Posterior vena cava (tissue), 2 donors: ENCODE measurements at regions not wholly inside any gene's neighbourhood (a gene's known extent, or its start where the extent isn't known, plus 50 kb on each side); places are given as distances from the start of the nearest gene placed in this dataset.
"Not testable (repeated sequence)": the region's sequence is repeated elsewhere in the genome, so short reads cannot be mapped to it uniquely, and the experiment has no call there.

Experiments
- DNase-seq: peaks from one replicate; pipeline ENCODE4 v3.0.0-alpha.2; 2020; ENCODE audit warnings: low spot score
- intact Hi-C, 2 donors: fragments of 100-400 bp; cut with DNase I; formaldehyde crosslinking; loops; one replicate each; pipeline versions ENCODE4 v1.14.1 to v1.14.2; 2022 to 2023
- donor health status: DM: yes; HTN: yes; CAD: no.
- donor health status: DM: yes; HTN: yes; CAD: no.

DNA sequence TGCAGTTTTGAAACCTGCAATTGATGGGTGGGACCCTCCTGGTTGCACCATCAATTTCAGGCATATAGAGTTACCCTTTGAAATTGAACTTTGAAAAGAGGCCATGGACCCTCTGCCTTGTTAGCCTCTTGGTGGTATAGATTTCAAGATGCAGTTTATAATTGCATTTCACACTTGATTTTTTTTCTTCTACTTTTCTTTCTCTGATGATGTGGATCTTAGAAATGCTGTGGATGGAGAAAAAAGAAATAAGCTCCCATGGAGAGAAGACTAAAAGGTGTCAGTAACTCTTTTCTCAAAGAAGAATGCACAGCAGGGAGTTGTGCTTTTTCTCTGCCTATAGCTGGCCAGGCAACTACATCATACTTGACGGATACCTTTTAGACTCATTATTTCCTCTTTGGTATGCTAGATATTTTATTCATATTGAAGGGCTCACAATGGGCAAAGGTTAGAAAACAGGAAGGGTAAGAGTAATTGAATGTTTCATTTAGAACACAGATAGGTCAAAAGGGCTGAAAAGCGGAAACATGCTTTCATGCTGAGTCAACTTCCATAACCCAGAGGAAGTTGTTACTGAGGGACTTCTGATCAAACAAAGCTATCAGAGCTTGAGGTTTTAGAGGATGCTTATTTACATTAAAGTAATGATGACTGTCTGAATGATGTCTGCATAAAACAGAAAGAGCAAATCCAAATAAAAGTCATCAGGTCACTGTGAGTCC is 773.2 kb upstream of the LRRN3 start:
- DNase-seq, result no peak
- intact Hi-C loops, result no loop called here

DNA sequence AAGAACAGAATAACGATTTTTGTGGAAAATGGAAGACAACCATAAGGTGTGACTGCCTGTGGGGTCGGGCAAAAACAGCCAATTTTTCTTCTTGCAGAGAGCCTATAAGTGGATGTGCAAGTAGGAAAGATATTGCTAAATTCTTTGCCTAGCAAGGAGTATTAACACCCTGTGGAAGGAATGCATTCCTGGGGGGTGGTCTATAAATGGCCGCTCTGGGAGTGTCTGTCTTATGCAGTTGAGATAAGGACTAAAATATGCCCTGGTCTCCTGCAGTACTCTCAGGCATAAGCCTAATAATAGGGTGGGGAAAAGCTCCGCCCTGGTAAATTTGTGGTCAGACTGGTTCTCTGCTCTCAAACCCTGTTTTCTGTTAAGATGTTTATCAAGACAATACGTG is 770.6 kb upstream of the LRRN3 start:
- DNase-seq, intact Hi-C loops: not testable (repeated sequence)

DNA sequence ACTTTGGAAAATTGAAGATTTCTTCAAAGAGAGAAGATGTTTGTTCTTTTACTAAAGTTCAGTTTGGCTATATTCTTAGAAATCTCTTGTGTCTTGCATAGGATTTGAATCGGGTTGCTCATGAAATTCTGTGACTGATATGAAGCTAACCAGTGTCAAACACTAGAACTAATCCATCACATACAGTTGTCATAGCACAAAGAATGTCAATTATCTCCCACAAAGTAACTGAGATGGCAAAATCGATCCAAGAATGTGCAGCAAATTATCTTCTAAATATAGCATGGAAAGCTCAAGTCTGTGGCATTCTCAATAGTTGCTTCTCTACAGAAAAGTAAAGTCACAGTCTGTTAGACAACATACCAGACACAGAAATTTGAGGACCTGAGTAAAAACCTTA is 768.1 kb upstream of the LRRN3 start:
- DNase-seq, result no peak

DNA sequence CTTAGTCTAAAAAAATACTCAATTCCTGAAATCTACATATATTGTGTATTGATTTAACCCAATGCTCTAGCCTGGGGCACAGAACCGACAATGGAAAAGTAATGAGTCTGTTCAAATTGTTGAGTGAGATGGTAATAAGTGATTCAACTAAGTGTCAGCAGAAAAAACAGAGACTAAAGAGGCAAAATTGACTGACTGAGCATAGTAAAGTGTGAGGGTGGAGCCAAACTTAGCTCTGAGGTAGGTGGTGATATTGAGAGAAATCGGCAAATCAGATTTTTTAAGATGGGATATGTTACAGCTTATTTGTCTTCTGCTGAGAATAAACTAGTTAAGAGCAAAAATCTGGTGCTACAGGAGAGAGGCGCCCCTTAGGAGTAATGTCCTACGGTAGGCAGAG is 764.0 kb upstream of the LRRN3 start:
- intact Hi-C loops, result no loop called here
- DNase-seq, result no peak

More for the DNA sequence above, 768.1 kb upstream of the LRRN3 start:
- intact Hi-C loops, result no loop called here

DNA sequence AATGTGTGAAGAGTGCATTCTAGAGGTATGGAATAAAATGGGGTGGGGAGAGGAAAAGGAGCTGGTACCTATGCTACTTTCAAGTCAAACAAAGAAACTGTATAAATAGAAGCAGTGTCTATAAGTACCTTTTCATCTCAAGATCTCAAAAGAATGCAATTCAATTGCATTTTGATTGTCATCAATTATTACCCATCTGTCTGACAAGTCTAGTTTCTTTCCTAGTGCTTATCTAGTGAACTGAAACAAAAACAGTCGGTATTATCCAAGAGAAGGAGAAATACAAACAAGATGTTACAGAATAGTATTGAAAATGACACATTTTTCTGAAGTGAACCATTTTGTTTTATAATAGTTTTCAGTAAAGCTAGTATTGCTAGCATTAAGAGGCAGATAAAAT is 754.5 kb upstream of the LRRN3 start:
- no peak for DNase-seq
- intact Hi-C loops, result loop anchor here in 1 of 2 donors (5.0 kb wide), 1 partner anchor 249 kb away; no protein-coding TSS in a partner anchor

DNA sequence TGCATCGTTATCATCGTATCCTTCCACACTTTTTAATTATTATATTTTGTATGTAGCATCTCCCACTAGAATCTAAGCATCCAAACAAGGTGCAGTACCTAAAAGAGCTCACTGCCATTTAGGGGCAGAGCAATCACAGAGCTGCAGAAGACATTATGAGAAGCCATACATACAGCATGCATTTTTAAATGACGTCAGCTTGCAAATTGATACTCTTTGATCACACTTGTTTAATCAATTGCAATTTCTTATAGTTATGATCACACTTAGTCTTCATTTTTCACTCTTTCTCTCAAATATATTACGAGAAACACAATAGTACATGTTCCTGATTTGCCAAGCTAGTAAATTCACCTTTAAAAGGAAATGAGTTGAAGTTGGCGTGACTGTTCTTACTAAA is 753.3 kb upstream of the LRRN3 start:
- intact Hi-C loops, result loop anchor here in 1 of 2 donors (2.0 to 5.0 kb wide), 2 partner anchors 25 to 250 kb away; no protein-coding TSS in a partner anchor
- DNase-seq, result no peak

DNA sequence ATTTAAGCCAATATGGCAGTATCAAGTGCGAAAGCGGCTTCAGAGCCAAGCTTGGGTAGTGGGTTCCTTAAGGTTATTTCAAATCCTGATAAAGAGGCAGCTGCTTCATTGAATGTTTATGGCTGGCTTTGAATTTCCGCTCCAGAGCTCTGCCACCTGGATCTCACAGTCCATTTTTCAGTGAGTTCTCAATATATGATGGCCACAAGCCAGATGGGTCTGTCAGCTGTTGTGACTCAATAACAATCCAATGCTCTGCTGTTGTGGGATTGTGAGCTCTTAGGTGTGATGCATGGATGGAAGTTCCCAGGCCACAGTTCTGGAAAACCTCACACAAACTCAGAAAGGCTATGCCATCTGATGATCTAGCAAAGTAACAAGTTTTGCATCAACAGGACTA is 743.8 kb upstream of the LRRN3 start:
- intact Hi-C loops, result no loop called here

DNA sequence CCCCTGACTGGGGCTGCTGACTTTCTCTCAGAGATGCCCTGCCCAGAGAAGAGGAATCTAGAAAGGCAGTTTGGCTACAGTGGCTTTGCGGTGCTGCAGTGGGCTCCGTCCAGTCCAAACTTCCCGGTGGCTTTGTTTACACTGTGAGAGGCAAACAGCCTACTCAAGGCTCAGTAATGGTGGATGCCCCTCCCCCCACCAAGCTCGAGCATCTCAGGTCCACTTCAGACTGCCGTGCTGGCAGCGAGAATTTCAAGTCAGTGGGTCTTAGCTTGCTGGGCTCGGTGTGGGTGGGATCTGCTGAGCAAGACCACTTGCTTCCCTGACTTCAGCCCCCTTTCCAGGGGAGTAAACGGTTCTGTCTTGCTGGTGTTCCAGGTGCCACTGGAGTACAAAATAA is 734.5 kb upstream of the LRRN3 start:
- DNase-seq, result no peak
- intact Hi-C loops, result no loop called here

More for the DNA sequence above, 743.8 kb upstream of the LRRN3 start:
- no peak for DNase-seq

DNA sequence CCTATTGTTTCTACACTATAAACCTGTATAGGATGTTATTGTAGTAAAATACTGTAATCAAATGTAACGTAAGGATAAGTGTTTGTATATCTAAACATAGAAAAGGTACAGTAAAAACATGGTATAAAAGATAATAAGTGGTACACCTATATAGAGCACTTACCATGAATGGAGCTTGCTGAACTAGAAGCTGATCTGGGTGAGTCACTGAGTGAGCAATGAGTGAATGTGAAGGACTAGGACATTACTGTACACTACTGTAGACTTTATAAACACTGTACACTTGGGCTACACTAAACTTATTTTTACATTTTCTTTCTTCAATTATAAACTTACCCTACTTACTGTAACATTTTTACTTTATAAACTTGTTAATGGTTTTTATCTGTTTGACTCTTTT is 732.9 kb upstream of the LRRN3 start:
- DNase-seq, result no peak
- intact Hi-C loops, result no loop called here

DNA sequence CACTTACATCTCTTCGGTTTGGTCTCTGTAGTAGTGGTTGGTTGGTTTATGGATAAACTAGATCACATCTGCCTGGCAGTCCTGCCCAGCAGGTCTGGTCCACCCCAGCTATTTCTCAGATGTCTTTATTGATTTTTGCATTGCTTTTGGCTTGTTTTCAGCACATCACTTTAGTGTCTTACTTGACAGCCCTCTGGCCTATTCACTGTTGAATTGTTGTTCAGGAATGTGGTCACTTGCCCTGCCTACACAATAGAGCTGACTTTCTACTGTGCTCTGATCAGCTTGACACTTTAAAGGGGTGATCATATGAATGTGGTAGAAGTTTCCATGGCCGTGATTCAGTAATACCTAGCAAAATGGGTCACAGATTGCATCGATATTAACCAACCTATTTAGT is 719.2 kb upstream of the LRRN3 start:
- no peak for DNase-seq
- intact Hi-C loops, result no loop called here

DNA sequence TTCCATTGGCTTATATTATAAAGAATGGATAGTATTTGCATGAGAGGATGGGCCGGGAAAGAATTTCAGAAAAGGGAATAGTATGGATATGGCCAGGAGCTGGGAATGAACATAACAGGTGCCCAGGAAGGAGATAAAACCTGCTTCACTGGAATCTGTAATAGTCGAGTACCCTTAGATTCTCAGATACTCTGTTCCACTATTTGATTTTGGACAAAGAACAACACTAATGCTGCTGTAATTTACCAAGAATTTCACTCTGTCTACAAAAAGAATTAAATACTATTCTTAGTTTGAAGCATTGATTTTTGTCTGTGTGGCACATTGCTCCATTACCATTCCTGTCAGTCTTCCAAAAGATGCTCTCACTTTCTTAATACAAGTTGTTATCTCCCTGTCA is 718.2 kb upstream of the LRRN3 start:
- intact Hi-C loops, result no loop called here
- DNase-seq, result no peak

DNA sequence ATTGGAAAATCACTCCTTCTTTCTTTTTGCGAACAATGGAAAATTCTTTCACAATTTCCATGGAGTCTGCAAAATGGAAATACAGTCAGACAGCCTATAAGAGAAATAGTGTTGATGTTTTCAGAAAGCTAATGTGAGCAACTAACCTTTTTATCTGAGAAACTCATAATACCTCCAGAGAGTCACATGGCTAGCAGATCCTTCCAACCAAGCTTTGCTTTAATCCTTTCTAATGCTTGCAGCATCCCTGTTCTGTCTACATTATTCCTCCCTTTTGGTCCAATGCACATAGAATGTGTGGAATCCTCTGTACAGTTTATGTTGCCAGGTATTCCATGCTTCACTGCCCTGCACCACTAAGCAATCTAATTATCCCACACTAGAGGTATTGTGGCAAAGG is 717.5 kb upstream of the LRRN3 start:
- DNase-seq, result no peak
- intact Hi-C loops, result no loop called here

DNA sequence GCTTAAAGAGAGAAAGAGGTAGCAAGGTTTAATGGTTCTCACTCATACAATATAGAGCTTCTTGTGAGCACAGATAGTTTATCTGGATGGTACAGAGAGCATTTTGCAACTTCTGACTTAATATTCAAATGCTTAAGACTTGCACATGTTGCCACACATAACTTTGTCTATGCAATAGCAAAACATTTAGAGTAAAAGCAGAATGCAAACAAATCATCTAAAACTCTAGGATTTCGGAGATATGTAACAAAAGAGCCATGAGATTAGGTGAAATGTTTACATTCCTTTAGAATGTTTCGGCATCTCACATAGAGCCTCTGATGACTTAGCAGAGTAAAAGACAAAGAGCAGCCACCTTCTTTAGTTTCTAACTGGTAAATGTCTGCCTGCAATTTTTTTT is 717.1 kb upstream of the LRRN3 start:
- intact Hi-C loops, result no loop called here
- no peak for DNase-seq

DNA sequence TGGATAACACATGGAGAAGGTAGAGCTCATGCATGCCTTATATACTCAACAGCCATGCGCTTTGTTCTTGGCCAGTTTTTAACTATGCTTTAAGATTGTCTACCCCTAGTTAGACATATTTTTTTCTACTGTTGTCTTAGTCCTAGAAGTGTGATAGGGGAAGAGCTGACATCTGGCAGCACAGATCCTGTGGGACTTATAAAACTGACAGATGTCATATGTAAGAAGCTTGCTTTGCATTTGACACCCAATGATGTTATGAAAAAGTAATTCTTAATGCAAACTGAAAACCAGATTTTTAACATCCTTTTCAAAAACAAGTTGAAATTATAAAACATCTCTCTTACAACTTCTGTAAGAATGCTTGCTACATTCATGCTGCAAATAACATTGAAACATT is 715.9 kb upstream of the LRRN3 start:
- DNase-seq, result no peak
- intact Hi-C loops, result no loop called here

DNA sequence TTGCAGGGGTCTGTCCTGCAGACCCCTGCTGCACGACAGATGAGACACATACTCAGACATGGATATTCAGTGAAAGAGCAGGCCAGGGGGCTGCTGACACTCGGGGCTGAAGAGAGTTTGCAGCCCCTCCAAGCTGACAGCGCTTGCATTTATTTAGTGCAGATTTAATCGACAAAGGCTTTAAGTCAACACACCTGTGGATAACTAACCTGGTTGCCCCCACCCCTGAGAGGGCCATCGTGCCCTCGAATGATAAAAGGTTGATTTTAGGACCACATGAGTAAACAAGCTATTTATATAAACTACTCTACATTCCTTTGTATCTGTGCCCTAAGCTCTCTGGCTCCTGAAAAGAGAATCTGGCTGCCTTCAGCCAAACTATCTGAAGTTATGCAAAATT is 708.2 kb upstream of the LRRN3 start:
- intact Hi-C loops, result no loop called here
- DNase-seq, result no peak

DNA sequence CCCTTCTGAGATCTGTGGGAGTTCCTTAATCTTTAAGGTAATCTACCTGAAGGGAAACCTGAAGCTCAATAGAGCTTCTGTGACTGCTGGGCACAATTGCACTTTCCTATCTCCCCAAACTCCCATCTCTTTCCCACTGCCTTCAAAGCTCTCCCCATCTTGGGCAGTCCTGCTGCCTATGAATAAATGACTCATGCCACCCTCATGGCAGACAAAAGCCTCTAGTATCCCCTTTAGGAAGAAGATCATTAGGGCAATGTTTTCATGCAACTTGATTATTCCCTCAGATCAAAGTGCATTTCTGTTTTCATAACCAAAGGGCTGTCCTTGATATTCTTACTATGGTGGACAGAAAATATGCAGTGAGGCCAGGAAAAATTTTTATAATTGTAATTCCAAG is 704.9 kb upstream of the LRRN3 start:
- DNase-seq, result no peak
- intact Hi-C loops, result no loop called here

DNA sequence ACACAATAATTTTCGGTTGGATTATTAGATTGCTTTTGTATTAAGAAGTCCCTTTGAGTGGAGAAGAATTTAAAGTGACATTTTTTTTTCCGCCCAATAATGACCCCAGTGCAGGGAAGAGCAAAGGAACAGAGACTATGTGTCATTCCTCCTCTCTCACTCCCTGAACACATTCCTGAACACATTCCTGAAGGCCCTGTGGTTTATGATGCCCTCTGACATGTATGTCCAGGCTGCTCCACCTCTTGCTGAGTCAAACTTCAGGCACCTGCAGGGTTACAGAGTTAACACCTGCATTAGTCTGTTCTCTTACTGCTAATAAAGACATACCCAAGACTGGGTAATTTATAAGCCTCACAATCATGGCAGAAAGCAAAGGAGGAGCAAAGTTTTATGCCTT is 704.0 kb upstream of the LRRN3 start:
- intact Hi-C loops, result no loop called here
- DNase-seq, result no peak

DNA sequence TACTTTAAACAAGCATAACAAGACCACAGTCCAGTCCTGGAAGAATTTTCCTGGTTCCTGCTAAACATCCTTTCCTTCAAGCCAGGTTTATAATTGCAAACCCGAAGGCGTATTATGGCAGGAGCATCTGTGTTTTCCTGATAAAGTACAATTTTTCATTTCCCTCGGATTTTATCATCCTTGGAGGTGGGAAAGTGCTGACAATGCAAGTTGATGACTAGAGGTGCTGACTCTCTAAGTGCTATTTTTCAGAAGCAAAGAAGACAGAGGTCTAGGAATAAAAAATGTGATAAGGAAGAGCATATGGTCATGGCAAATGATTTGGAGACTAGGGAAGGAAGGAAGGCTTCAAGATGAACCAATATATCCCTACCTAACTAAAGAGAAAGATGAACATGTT is 703.2 kb upstream of the LRRN3 start:
- intact Hi-C loops, result no loop called here
- DNase-seq, result no peak

DNA sequence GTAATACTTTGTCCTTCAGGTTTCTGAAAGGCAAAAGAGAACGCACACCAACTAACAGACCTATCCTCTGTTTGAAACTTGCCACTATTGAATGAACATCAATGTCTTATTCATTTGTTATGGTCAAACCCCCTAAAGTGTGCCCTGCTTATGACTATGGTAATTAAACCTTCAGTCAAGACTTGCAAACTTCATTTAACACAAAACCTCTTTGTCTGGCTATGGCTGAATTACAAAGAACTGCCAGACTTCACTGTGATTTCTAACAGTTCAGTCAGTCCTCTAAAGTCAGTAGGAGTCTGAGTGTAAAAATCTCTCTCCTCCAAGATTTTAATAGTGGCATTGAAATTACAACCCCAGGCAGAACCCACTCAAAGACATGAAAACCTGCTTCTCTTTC is 702.5 kb upstream of the LRRN3 start:
- intact Hi-C loops, result no loop called here
- DNase-seq, result no peak

DNA sequence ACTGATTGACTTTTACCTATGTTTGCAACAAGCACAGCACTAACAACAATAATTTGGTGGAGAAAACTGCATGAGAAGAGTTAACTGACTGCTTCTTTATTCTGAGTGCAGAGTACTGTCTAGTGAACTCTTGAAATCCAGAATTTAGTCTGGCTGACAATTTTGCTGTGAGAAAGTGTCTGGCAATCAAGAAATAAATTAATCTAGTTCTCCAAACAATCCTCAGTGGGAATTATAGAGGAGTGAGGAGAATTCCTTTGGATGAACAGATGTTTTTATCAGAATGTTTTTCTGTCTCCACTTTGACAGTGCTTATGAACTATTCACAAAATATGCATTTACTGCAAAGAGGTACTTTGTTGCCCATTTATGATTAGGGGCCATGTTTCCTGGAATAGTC is 694.9 kb upstream of the LRRN3 start:
- intact Hi-C loops, result no loop called here

DNA sequence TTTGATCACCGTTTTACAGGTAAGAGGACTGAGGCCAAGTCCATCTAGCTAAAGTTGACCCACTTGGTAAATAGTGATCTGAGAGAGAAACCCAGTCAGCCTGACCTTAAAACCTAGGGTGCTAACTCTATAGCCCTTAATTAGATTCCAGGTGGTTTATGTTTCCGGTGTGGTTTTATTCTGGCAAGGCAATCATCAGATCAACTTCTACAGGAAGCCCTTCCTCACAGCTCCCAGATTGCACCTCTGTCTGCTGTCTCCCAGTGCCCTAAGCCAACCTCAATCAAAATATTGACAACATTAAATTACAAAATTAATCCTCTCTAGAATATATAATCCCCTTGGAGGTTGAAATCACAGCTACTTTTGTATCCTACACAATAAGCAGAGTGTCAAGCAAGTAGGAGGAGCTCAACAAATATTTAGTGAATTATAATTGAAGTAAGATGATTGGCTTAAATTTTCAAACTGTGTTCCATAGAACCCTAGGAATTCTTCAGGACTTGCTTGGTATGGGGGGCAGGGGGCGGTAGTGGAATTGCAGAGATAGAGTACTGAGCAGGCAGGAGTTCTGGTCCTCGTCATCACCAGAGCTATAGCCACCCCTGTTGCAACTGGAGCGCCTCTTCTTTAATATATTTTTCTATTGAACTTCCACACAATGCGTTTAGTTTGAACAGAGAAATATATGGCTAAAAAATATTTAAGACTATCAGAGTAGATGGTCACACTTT is 692.8 kb upstream of the LRRN3 start:
- DNase-seq, result no peak
- intact Hi-C loops, result no loop called here

More for the DNA sequence above, 694.9 kb upstream of the LRRN3 start:
- no peak for DNase-seq
